ENCODE measurements at regions not wholly inside any gene's neighbourhood (a gene's known extent, or its start where the extent isn't known, plus 50 kb on each side); places are given as distances from the start of the nearest gene placed in this dataset.

DNA sequence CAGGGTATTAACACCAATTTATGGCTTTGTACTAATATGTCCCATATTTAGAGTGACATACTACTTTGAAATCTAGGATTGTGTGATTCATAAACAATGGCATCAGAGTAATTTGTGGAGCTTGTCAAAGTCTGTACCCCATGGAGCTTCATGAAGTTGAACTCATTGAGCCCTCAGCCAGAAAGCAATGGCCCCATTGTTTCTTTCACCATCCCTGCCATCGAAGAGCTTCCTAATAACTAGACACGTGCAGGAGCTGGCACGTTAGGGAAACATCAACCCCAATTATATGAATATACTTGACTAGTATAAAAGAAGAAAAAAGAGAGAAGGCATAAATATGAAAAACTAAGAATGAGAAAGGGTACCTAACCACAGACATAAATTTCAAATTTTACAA is 206.6 kb downstream of the CXCL12 start:
- H3K4me1 ChIP-seq: peaks cover 0 to under 1% (median 0%) of the 10 kb centered on the region in 4 donors
- no peak overlapping the region for H3K27ac ChIP-seq
- WGBS, 2 donors: 84 to 91% methylated on average over 3 of the region's 3 CpGs
- no peaks in the 10 kb centered on the region for H3K36me3 ChIP-seq
- TF ChIP-seq POLR2A (IDR thresholded peaks at IDR 0.05): no peak
- no peak for TF ChIP-seq POLR2AphosphoS5 (IDR thresholded peaks at IDR 0.05)
- no peak for TF ChIP-seq EP300 (IDR thresholded peaks at IDR 0.05)
- TF ChIP-seq, protein P1, sequence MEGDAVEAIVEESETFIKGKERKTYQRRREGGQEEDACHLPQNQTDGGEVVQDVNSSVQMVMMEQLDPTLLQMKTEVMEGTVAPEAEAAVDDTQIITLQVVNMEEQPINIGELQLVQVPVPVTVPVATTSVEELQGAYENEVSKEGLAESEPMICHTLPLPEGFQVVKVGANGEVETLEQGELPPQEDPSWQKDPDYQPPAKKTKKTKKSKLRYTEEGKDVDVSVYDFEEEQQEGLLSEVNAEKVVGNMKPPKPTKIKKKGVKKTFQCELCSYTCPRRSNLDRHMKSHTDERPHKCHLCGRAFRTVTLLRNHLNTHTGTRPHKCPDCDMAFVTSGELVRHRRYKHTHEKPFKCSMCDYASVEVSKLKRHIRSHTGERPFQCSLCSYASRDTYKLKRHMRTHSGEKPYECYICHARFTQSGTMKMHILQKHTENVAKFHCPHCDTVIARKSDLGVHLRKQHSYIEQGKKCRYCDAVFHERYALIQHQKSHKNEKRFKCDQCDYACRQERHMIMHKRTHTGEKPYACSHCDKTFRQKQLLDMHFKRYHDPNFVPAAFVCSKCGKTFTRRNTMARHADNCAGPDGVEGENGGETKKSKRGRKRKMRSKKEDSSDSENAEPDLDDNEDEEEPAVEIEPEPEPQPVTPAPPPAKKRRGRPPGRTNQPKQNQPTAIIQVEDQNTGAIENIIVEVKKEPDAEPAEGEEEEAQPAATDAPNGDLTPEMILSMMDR (IDR thresholded peaks at IDR 0.05): no peak
- no peaks in the 10 kb centered on the region for H3K27me3 ChIP-seq
- H3K9me3 ChIP-seq: no peaks in the 10 kb centered on the region
- ATAC-seq (ENCODE audit: low FRiP score in 2 of 2) (no peak), DNase-seq (no peak)
- H3K4me3 ChIP-seq: no peak overlapping the region

DNA sequence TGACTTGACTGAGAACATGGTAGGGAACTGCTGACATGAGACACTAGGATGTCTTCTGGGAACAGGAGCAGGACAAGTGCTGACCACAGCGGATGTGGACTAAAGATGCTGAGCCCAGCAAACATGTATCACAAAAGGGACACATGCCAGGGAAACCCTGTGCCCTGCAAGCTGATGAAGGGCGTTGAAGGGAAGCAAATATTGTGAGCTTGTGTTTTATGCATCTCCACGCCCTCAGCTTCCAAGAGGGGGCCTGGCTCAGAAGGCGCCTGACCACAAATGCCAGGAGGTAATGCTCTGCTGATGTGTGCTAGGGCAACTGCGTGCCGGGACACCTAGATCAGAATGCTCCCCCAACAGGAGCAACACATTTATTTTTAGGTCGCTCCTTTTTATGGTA is 207.3 kb downstream of the CXCL12 start:
- Histone ChIP-seq H3K4me3 (no peak overlapping the region), H3K4me1 (peaks cover 0 to 7% (median 3%) of the 10 kb centered on the region in 4 donors), H3K27me3 (no peaks in the 10 kb centered on the region), H3K9me3 (no peaks in the 10 kb centered on the region), H3K36me3 (no peaks in the 10 kb centered on the region), H3K27ac (no peak overlapping the region)
- ATAC-seq (ENCODE audit: low FRiP score in 2 of 2) (no peak), DNase-seq (no peak)
- 78 to 80% methylated on average over 7 of the region's 7 CpGs for WGBS, 2 donors
- TF ChIP-seq POLR2A (IDR thresholded peaks at IDR 0.05) (no peak), POLR2AphosphoS5 (IDR thresholded peaks at IDR 0.05) (no peak), EP300 (IDR thresholded peaks at IDR 0.05) (no peak)
- TF ChIP-seq, protein P1 (IDR thresholded peaks at IDR 0.05): no peak

DNA sequence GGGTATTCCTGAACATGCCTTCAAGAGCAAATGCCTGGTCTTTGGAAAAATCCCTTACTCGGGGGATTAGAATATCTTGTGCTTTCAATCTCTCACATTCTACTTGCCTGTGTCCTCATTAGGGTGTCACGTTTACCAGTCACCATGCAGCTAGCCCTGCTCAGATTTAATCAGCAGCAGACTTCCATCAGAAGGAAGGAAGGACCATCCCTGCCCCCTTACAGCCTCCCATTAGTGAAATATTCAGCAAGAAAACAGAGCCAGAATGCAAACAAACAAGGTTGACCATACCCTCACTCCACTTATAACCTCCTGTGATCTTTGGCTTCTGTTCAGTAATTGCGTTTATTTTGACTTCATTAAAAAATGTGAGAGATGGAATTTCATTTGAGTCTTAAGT is 208.6 kb downstream of the CXCL12 start:
- no peak overlapping the region for H3K27ac ChIP-seq
- WGBS, 2 donors: 42 to 47% methylated on average over 3 of the region's 3 CpGs
- TF ChIP-seq, protein P1 (IDR thresholded peaks at IDR 0.05): no peak
- TF ChIP-seq POLR2AphosphoS5 (IDR thresholded peaks at IDR 0.05) (no peak), EP300 (IDR thresholded peaks at IDR 0.05) (no peak), POLR2A (IDR thresholded peaks at IDR 0.05) (no peak)
- no peaks in the 10 kb centered on the region for H3K27me3 ChIP-seq
- H3K9me3 ChIP-seq: no peaks in the 10 kb centered on the region
- no peak for ATAC-seq (ENCODE audit: low FRiP score in 2 of 2)
- H3K4me3 ChIP-seq: no peak overlapping the region
- no peaks in the 10 kb centered on the region for H3K36me3 ChIP-seq
- DNase-seq: no peak
- peaks cover 0 to 8% (median 3%) of the 10 kb centered on the region in 4 donors for H3K4me1 ChIP-seq

DNA sequence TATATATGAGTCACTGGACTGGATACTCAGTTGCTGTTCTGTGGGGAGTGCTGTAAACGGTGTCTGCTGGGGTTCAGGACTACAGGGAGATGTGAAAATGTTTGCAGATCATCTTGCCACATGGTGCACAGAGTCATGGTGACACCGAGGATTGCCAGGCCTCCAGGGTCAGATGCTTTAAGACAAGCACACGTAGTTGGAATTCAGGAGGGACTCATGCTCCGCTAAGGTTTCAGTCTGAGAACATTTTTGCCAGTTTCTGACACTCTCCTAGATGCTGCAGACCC is 211.3 kb downstream of the CXCL12 start:
- no peak for DNase-seq
- ATAC-seq (ENCODE audit: low FRiP score in 2 of 2): peak in 1 of 2 donors; percentile 57
- H3K4me1 ChIP-seq: peaks cover 0 to 8% (median 3%) of the 10 kb centered on the region in 4 donors
- no peak overlapping the region for H3K4me3 ChIP-seq
- no peaks in the 10 kb centered on the region for H3K27me3 ChIP-seq
- 65 to 70% methylated on average over 4 of the region's 4 CpGs for WGBS, 2 donors
- H3K9me3 ChIP-seq: no peaks in the 10 kb centered on the region
- H3K27ac ChIP-seq: no peak overlapping the region
- TF ChIP-seq EP300 (IDR thresholded peaks at IDR 0.05) (no peak), POLR2AphosphoS5 (IDR thresholded peaks at IDR 0.05) (no peak), POLR2A (IDR thresholded peaks at IDR 0.05) (no peak)
- TF ChIP-seq, protein P1 (IDR thresholded peaks at IDR 0.05): no peak
- no peaks in the 10 kb centered on the region for H3K36me3 ChIP-seq

DNA sequence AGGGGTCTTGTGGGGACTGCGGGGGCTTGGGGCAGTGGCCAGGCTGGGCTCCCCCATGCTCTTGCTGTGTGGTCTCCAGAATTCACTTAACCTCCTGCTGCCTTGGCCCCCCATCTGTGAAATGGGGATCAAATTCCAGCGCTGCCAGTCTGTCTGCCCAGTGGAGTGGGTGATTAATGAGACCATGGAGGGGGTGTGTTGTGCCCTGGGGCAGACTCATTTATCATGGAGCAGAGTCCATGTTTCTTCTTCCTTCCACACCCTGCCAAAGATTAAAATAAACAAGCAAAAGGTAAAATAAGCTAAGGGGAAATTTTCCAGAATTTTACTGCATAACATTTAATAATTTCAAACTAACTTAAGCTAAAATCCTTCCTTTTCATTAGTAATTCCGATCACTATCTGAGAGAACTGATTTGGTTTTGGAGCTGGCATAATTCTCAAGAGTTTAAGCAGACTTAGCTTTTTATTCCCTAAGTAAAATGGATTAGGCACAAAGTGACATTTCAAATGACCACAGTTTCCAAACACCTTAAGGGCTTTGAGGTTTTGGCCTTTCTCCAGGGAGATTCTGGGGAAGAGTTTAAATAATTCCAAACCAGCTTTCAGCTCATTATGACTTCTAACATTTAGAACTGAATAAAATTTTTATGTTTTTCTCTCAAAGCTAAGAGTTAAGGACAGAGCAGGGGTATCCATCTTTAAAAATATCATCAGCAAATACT is 211.9 kb downstream of the CXCL12 start:
- Histone ChIP-seq H3K9me3 (no peaks in the 10 kb centered on the region), H3K4me1 (peaks cover 0 to 8% (median 3%) of the 10 kb centered on the region in 4 donors), H3K27ac (no peak overlapping the region), H3K36me3 (no peaks in the 10 kb centered on the region), H3K4me3 (no peak overlapping the region), H3K27me3 (no peaks in the 10 kb centered on the region)
- DNase-seq: peak in 1 of 2 donors; percentile 45
- no peak for ATAC-seq (ENCODE audit: low FRiP score in 2 of 2)
- WGBS, 2 donors: 54 to 63% methylated on average over 3 of the region's 3 CpGs
- TF ChIP-seq POLR2A (IDR thresholded peaks at IDR 0.05) (no peak), EP300 (IDR thresholded peaks at IDR 0.05) (no peak)
